D341Med (cell line): ENCODE measurements at regions not wholly inside any gene's neighbourhood (a gene's known extent, or its start where the extent isn't known, plus 50 kb on each side); places are given as distances from the start of the nearest gene placed in this dataset.
"Not testable (repeated sequence)": the region's sequence is repeated elsewhere in the genome, so short reads cannot be mapped to it uniquely, and the experiment has no call there.

Experiments used
- DNase-seq: peaks from one replicate; pipeline ENCODE4 v3.0.0; 2012; ENCODE audit warnings: low spot score

GRCh38 chr22:22346401-22347107, 102.0 kb downstream of the VPREB1 start:
- DNase-seq: no peak

GRCh38 chr22:22348127-22348814, 103.7 kb downstream of the VPREB1 start:
- no peak for DNase-seq

DNA sequence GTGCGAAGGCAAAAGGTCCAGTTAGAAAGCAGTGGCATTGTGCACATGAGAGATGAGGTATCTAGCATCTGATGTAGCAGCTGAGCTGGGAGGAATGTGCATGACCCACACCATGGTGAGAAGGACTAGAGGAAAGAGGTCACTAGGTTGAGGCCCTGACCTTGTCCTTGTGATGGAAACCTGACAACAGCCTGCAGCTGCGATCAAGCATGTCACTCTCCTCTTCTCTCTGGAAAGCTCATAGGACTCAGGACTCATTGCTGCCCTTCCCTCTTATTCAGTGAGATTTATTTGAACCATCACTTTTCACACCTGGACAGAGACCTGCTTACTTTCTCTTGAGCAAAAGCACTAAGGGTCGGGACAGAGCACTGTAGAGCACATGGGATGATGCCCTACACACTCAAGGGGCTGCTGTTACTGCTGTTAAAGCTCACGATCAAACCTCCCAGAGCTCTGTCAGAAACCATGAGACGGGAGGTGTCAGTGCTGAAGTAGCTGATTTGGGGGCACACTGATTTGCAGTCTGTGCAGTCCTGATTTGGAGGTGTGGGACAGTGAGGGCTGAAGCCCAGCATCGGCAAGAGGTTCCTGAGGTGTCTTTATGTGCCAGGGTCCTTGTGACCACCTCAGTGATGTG, 104.3 kb downstream of the VPREB1 start:
- DNase-seq: no peak

DNA sequence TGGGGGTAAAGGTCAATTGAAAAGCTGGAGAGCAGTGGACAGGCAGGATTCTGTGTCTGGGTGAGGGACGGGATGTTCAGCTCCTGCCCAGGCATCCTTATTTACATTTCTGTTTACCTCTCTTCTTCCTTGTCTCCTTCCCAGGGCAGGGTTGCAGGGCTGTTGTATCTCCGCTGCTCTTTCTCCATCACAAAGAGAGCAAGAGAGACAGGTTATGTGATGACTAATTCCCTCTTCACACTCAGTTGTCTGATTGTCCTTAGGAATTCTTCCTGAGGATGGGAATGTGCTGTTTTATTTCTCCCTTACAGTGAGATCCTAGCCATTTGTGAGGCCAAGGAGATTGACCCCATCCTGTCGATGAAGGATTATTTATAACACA, 104.9 kb downstream of the VPREB1 start:
- DNase-seq: no peak

DNA sequence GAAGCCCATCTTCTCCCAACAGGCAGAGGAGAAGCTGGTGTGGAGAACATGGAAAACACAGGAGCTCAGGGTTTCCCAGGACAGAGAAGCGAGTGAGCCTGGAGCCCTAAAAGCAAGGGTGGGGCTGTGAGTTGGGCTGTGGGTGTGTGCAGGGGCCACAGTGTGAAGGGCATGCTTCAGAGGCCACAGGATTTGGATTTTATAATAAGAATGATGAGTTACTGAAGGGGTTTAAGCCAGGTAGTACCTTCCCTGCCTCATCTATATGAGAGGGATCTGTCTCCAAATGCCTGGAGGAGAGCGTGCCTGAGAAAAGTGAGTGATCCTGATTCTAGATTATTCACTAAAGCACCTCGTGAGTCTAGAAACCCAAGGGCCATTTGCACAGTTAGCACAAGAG, 106.8 kb downstream of the VPREB1 start:
- DNase-seq: no peak

DNA sequence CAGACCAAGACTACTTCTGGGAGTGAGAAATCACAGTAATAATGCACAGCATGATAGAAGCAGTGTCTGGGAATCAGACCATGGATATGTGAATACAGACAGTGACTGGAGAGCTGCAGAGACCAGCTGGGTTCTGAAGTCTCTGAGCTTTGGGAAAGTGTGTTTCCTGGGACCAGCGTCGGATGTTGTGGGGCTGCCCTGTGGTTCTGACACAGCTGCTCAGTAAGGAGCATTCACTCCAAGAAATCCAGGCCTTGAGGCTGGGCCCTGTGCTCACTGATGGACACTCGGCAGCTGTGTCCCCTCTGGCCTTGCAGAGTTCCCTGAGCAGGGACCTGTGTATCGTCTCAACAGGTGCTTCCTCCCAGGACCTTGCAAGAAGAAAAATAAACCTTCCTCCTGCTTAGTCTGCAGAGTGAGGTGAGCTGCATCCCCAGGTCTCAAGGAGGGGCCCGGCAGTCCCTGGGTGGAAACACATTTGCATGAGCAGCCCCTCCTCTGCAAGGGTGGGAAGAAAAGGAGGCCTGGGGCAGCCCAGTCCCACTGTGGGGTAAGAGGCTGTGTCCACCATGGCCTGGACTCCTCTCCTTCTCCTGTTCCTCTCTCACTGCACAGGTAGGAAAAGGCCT, 107.9 kb downstream of the VPREB1 start:
- no peak for DNase-seq

DNA sequence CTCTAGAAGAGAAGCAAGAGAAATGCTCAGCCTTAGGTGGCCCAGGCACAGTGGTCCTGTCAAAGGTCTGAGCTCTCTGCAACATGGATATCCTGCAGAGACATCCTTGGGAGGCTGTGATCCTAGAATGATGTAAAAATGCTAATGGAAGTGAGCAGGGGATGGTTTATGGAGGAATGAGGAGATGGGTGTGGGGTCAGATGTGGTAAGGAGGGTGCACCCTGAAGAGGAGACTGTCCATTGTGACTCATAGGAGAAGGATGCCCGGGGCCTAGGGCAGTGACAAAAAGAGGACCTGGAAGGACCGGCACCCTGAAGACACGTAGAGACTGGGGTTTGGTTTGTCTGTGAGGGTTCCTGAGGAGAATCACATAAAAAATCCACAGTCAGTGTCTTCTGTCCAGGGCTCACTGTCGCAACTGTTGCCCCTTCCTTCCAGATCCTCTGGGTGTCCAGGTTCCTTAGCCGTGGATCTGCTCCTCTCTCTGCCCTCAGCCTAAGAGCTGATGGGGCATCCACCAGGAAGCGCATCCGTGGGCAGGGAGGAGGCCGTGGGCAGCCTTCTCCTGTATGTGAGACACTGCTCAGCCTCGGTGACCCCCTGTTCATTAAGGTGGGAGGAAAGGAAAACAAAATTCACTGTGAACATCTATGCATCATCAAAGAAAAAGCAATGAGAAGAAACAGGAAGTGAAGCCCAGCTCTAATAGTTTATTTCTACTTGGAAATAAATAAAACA, 110.7 kb downstream of the VPREB1 start:
- DNase-seq: no peak

DNA sequence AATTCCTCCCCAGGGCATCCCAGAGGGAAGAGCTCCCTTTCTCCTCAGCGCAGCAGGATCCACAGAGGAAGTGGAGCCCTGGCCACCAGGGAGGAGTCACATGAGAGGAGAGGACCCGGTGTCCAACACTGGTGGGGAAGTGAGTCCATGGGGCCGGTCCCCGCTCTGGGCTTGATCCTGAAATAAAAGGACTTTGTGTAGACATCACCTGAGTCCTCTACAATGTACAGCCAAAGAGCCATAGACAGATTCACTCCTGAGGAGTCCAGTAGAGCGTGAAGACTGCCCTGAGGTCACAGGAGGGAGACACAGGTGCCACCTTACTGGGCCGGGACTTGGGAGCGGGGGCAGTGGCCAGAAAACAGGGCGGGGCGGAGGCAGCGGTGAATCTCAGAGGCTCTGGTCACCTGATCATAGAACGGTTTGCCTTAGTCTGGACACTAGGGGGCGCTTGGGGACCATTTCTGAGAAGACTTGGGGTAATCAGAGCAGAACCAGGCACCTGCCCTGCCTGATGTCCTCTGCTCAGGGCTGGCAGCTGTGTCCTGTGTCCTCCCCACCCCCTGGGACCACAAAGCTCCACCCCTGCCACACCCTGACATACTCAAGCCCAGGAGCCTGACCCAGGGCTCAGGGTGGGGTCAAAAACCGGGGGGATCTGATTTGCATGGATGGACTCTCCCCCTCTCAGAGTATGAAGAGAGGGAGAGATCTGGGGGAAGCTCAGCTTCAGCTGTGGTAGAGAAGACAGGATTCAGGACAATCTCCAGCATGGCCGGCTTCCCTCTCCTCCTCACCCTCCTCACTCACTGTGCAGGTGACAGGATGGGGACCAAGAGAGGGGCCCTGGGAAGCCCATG, 112.7 kb downstream of the VPREB1 start:
- DNase-seq: peak; percentile 86

GRCh38 chr22:22358152-22358551, 113.6 kb downstream of the VPREB1 start:
- DNase-seq: no peak

- DNase-seq: no peak
These were observed 114.1 kb downstream of the VPREB1 start for GRCh38 chr22:22358686-22359085.

DNA sequence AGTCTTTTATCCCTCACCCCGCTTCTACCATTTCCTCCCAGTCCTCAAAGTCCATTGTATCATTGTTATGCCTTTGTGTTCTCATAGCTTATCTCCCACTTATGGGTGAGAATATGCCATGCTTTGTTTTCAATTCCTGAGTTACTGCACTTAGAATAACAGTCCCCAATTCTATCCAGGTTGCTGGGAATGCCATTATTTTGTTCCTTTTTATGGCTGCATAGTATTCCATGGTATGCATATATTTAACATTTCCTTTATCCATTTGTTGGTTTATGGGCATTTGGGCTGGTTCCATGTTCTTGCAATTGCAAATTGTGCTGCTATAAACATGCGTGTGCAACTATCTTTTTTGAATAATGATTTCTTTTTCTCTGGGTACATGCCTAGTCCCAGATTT, 114.9 kb downstream of the VPREB1 start:
- no peak for DNase-seq

GRCh38 chr22:22360014-22360413, 115.4 kb downstream of the VPREB1 start:
- no peak for DNase-seq

- DNase-seq: no peak
These were observed 117.7 kb downstream of the VPREB1 start for GRCh38 chr22:22362311-22362710.

DNA sequence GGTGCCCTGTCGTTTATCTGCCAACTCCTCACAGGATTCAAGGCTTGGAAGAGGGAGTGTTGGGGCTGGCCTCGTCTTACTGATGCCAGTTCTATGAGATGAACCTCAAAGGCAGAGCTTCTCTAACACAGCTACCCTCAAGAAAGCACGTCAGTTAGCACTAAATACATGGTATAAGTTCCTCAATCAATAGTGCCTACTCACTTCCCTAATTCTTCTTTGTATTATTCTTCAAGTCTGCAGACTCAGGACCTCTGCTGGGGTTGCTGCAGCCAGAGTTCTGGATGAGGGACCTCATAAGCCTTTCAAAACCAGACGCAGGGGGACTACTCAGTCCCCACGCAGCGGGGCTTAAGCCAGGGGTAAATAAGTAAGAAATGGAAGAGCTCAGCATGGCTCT, 118.3 kb downstream of the VPREB1 start:
- no peak for DNase-seq

DNA sequence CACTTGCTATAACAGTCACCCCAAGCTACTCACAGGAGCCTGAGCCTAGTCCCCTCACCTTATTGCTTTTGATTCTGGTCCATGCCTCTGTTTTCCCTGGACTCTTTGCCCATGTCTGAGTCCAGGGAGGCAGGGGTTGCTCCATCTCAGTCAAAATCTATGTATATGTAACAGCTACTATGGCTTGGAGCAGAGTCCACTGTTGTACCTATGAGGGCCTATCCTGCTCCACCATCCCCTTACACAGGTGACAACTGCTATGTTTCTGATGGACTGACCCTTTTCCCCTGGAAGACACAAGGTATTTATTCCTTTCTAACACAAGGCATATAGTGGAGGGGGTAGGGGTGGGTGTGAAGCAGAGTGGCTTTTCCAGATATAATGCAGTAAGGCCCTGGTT, 119.6 kb downstream of the VPREB1 start:
- DNase-seq: no peak

DNA sequence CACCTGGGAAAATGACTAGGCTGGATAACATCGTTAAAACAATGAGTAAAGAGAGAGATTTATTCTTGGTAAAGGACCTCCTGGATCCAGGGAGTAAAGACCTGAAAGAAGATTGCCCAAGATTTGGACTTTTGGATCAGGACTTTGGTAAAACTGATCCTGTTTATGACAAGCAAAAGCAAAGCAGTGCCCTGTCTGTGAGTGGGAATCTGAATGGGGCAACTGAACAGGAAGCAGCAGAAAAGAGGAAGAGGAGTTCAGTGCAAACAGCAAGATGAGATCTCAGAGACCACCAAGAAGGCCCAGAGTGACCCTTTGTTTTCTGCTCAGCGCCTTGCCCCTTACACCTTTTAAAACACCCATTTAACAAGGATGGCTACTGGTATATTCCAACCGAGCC, 122.0 kb downstream of the VPREB1 start:
- DNase-seq: no peak

- no peak for DNase-seq
These were observed 123.9 kb downstream of the VPREB1 start for GRCh38 chr22:22368516-22368915.

GRCh38 chr22:22369219-22369963, 124.8 kb downstream of the VPREB1 start:
- DNase-seq: not testable (repeated sequence)

GRCh38 chr22:22369964-22370270, 125.3 kb downstream of the VPREB1 start:
- no peak for DNase-seq

DNA sequence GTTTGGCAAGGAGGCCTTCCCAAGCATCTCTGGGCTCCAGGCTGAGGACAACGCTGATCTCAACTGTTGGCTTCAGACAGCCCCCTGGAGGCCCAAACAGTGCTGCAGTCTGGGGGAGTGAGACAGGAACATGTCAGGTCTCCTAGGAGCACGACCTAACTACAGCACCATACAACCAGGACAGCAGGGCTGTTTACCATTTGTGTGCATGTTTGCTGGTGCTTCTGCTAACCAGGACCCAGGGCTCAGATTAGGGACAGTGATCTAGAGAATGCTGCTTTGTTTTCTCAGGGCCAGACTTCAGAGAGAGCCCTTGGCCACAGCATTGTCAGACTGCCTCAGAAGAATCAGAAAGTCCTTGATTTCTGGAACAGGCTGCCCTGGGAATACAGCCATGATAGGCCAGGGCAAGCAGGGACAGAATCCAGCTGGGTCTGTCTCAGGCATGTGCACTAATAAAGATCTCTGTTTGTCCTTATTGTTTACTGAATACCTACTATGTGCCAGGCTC, 126.5 kb downstream of the VPREB1 start:
- no peak for DNase-seq

DNA sequence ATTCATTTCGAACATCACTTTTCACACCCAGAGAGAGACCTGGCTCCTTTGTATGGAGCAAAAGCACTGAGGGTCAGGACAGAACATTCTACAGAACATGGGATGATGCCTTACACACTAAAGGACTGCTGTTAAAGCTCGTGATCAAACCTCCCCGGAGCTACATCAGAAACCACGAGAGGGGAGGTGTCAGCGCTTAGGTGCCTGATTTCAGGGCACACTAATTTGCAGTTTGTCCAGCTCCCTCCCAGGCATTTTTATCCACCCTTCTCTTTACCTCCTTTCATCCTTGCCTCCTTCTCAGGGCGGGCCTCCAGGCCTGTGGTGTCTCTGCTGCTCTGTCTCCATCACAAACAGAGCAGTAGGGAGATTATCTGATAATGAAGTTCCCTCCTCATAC, 127.5 kb downstream of the VPREB1 start:
- no peak for DNase-seq
